ENCODE measurements at regions not wholly inside any gene's neighbourhood (a gene's known extent, or its start where the extent isn't known, plus 50 kb on each side); places are given as distances from the start of the nearest gene placed in this dataset.

DNA sequence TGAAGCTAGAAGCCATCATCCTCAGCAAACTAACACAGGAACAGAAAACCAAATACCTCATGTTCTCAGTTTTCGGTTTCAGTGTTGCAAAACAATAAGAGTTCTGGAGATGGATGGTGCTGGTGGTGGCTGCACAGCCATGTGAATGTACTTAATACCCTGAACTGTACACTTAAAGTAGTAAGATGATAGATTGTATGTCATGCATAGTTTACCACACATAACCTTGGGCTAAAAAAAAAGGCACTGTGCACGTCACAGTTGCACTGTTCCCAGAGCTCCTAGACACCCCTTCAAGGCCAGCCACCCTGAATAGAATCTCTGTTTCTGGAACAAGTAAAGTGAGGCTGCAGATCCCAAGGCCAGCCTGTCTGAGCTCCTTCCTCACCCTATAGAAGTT is 243.3 kb upstream of the IGF1R start:
- Mint-ChIP-seq H3K9me3 (no peaks in the 10 kb centered on the region), H3K27ac (no peak overlapping the region), H3K36me3 (ENCODE audit: low read depth) (no peaks in the 10 kb centered on the region), H3K27me3 (ENCODE audit: insufficient read depth) (peaks cover 11% of the 10 kb centered on the region), H3K4me3 (no peak overlapping the region), H3K4me1 (ENCODE audit: low read depth) (no peaks in the 10 kb centered on the region)
- DNase-seq, result no peak
- TF ChIP-seq, protein P1, sequence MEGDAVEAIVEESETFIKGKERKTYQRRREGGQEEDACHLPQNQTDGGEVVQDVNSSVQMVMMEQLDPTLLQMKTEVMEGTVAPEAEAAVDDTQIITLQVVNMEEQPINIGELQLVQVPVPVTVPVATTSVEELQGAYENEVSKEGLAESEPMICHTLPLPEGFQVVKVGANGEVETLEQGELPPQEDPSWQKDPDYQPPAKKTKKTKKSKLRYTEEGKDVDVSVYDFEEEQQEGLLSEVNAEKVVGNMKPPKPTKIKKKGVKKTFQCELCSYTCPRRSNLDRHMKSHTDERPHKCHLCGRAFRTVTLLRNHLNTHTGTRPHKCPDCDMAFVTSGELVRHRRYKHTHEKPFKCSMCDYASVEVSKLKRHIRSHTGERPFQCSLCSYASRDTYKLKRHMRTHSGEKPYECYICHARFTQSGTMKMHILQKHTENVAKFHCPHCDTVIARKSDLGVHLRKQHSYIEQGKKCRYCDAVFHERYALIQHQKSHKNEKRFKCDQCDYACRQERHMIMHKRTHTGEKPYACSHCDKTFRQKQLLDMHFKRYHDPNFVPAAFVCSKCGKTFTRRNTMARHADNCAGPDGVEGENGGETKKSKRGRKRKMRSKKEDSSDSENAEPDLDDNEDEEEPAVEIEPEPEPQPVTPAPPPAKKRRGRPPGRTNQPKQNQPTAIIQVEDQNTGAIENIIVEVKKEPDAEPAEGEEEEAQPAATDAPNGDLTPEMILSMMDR (IDR thresholded peaks at IDR 0.05), result no peak

DNA sequence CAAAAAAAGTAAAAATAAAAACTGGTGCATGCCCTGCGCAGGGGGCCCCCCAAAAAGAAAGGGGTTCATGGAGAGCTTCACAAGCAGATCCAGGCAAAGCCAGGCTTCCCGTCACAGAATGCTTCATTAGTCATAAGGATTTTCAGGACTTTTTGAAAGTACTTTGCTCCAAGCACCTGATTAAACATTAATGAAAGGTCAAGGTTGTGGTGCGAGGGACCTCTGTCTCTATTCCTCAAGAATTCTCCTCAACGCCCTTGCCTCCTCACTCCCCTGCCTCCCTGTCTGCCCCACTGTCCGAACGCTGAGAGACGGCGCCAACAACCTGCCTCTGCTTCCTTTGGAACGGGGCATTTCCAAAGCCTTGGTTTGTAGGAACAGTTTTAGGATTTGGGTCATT is 240.1 kb upstream of the IGF1R start:
- H3K27me3 Mint-ChIP-seq (ENCODE audit: insufficient read depth), result peaks cover 11% of the 10 kb centered on the region
- TF ChIP-seq, protein P1 (IDR thresholded peaks at IDR 0.05), result no peak
- no peaks in the 10 kb centered on the region for H3K36me3 Mint-ChIP-seq (ENCODE audit: low read depth)
- H3K4me1 Mint-ChIP-seq (ENCODE audit: low read depth), result no peaks in the 10 kb centered on the region
- no peak for DNase-seq
- H3K9me3 Mint-ChIP-seq, result no peaks in the 10 kb centered on the region
- no peak overlapping the region for H3K27ac Mint-ChIP-seq
- H3K4me3 Mint-ChIP-seq, result no peak overlapping the region

DNA sequence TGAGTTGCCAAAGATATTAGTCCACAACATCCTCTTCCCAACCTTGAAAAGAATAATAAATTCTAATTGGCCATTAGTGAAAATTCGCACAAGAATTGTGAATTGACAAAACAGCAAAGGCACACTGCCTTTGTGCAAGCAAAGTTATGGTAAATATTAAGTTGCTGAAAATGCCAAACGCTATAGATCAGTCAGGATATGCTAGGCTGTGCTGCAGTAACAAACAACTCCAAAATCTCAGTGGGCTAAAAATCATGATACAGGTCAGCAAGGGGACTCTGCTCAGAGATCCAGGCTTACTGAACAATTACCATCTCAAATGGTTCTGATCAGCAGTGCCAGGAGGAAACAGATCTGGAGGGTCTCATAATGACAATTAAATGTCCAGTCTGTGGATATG is 238.0 kb upstream of the IGF1R start:
- H3K27me3 Mint-ChIP-seq (ENCODE audit: insufficient read depth), result peaks cover 11% of the 10 kb centered on the region
- H3K36me3 Mint-ChIP-seq (ENCODE audit: low read depth), result no peaks in the 10 kb centered on the region
- no peak overlapping the region for H3K4me3 Mint-ChIP-seq
- no peak overlapping the region for H3K27ac Mint-ChIP-seq
- no peaks in the 10 kb centered on the region for H3K4me1 Mint-ChIP-seq (ENCODE audit: low read depth)
- no peaks in the 10 kb centered on the region for H3K9me3 Mint-ChIP-seq
- TF ChIP-seq, protein P1 (IDR thresholded peaks at IDR 0.05), result no peak
- DNase-seq, result no peak

DNA sequence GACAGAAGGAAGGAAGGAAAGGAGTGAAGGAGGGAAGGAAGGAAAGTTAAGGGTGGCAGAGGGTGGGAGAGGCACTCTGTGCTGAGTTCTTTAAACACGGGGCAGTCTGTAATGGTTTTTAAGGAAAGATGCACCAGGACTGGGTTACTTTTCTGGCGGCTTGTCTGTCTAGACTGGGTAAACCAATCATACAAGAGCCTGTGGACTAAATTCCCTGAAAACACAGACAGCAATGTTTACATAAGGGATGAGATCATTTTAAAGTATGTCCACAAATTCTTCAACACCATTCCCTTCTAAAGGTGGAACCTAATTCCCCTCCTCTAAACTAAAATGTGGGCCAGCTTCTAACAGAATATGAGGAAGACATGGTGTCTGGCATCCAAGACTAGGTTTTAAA is 235.5 kb upstream of the IGF1R start:
- DNase-seq, result no peak
- peaks cover 13% of the 10 kb centered on the region for H3K27me3 Mint-ChIP-seq (ENCODE audit: insufficient read depth)
- H3K9me3 Mint-ChIP-seq, result no peaks in the 10 kb centered on the region
- H3K4me3 Mint-ChIP-seq, result no peak overlapping the region
- H3K27ac Mint-ChIP-seq, result no peak overlapping the region
- no peaks in the 10 kb centered on the region for H3K4me1 Mint-ChIP-seq (ENCODE audit: low read depth)
- TF ChIP-seq, protein P1 (IDR thresholded peaks at IDR 0.05), result no peak
- no peaks in the 10 kb centered on the region for H3K36me3 Mint-ChIP-seq (ENCODE audit: low read depth)

DNA sequence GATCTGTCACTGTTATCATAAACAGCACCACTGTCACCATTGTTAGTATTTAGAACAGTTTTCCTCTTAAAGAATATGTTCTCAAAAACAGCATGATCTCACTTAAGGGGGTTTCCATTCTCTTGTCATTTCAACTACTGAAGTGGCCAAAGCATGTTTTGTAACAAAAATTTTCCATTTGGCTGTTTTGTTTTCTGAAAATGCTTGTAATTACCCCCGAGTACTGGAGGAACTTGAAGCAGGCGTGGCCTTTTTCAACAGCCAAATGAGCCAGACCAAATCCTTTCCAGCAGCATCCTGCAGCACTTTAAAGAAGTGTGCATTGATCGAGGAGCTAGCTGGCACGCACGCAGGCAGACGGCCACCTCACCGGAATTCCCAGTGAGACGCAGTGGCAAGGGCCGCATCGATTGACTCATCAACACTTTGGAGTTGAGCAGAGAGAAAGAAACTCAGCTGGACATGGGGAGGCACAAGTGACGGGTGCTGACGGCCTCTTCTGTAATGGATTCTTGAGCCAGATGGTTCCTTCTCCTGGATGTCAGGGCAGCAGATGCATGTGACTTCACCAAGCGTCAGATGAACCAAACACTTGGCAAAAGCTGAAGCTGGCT is 234.3 kb upstream of the IGF1R start:
- Mint-ChIP-seq H3K9me3 (no peaks in the 10 kb centered on the region), H3K27ac (no peak overlapping the region), H3K4me3 (no peak overlapping the region), H3K36me3 (ENCODE audit: low read depth) (no peaks in the 10 kb centered on the region), H3K27me3 (ENCODE audit: insufficient read depth) (peaks cover 15% of the 10 kb centered on the region), H3K4me1 (ENCODE audit: low read depth) (no peaks in the 10 kb centered on the region)
- DNase-seq, result no peak
- TF ChIP-seq, protein P1 (IDR thresholded peaks at IDR 0.05), result no peak

All from HFFc6 (cell line).